K562 (cell line): ENCODE measurements at regions not wholly inside any gene's neighbourhood (a gene's known extent, or its start where the extent isn't known, plus 50 kb on each side); places are given as distances from the start of the nearest gene placed in this dataset.
"Not testable (repeated sequence)": the region's sequence is repeated elsewhere in the genome, so short reads cannot be mapped to it uniquely, and the experiment has no call there.

Experiments
- CTCF ChIP-seq, 3 experiments: IDR thresholded peaks in 2 of 3; conservative IDR thresholded peaks in 1 of 3; 2 replicates each; pipeline ENCODE4 v1.5.1; 2011 to 2012; ENCODE audit warnings: low read length in 3 of 3, mild to moderate bottlenecking in 3 of 3, control low read depth in 2 of 3, improper control_type of control experiment in 1 of 3, inconsistent platforms in 1 of 3, low read depth in 1 of 3, mixed read lengths in 1 of 3, moderate library complexity in 1 of 3; ENCODE audit not compliant: insufficient read depth in 2 of 3
- EP300 ChIP-seq: IDR thresholded peaks from 2 replicates; pipeline ENCODE4 v1.6.1; 2012; ENCODE audit warnings: low read length, improper control_type of control experiment
- GTF2F1 ChIP-seq: IDR thresholded peaks from 2 replicates; pipeline ENCODE4 v1.6.1; 2011; ENCODE audit warnings: low read depth, low read length, improper control_type of control experiment
- HINFP ChIP-seq: fragments of 450-650 bp; conservative IDR thresholded peaks from 2 replicates; pipeline ENCODE4 v1.6.1; 2016; ENCODE audit warnings: missing genetic modification characterization, low read depth, mild to moderate bottlenecking, control low read depth, missing compliant biosample characterization
- NFRKB ChIP-seq: fragments of 450-650 bp; IDR thresholded peaks from 2 replicates; pipeline ENCODE4 v1.6.1; 2016; ENCODE audit warnings: low read depth
- POLR2A ChIP-seq: fragments of 450-650 bp; conservative IDR thresholded peaks from 2 replicates; pipeline ENCODE4 v1.6.1; 2016
- RCOR1 ChIP-seq, 2 experiments: IDR thresholded peaks; 2 replicates each; pipeline ENCODE4 v1.6.1; 2012; ENCODE audit warnings: low read depth in 2 of 2, low read length in 2 of 2, borderline replicate concordance in 1 of 2, improper control_type of control experiment in 1 of 2
- SP2 ChIP-seq: IDR thresholded peaks from 2 replicates; pipeline ENCODE4 v1.6.1; 2011; ENCODE audit warnings: mild to moderate bottlenecking, low read depth, low read length, moderate library complexity; ENCODE audit not compliant: poor library complexity, severe bottlenecking; ENCODE audit errors: extremely low read depth
- TARDBP ChIP-seq: fragments of 450-650 bp; IDR thresholded peaks from 2 replicates; pipeline ENCODE4 v1.6.1; 2016
- ZNF318 ChIP-seq, 2 experiments: fragments of 450-650 bp; IDR thresholded peaks; 2 replicates each; pipeline ENCODE4 v1.6.1; 2016; ENCODE audit warnings: mild to moderate bottlenecking in 2 of 2, borderline replicate concordance in 1 of 2, low read depth in 1 of 2, moderate library complexity in 1 of 2

GRCh38 chr2:111579500-111580134 is 304.4 kb downstream of the ANAPC1 start:
- not testable (repeated sequence) for TF ChIP-seq NFRKB; EP300; CTCF (IDR thresholded peaks at IDR 0.05 in 2 of 3, conservative IDR thresholded peaks at IDR 0.05 in 1 of 3; ENCODE audit: insufficient read depth in 2 of 3, low read depth in 1 of 3, low read length in 3 of 3); POLR2A; GTF2F1; RCOR1 (IDR thresholded peaks at IDR 0.05; ENCODE audit: borderline replicate concordance in 1 of 2, low read depth in 2 of 2, low read length in 2 of 2); TARDBP; SP2; HINFP; ZNF318 (IDR thresholded peaks at IDR 0.05; ENCODE audit: borderline replicate concordance in 1 of 2, low read depth in 1 of 2)
